Upper lobe of left lung (tissue), 4 donors: ENCODE measurements at regions not wholly inside any gene's neighbourhood (a gene's known extent, or its start where the extent isn't known, plus 50 kb on each side); places are given as distances from the start of the nearest gene placed in this dataset.

Experiments used
- CTCF ChIP-seq, 6 experiments: fragments of 450-650 bp in 4 of 6; fragments of 200-600 bp in 2 of 6; sonication (generic) in 2 of 6; IDR thresholded peaks; one replicate each; pipeline ENCODE4 v1.5.1; 2016 to 2019; ENCODE audit warnings: antibody characterized with exemption in 6 of 6
- EP300 ChIP-seq, 4 donors: sonication (generic); formaldehyde crosslinking; IDR thresholded peaks; one replicate each; pipeline ENCODE4 v1.5.1; 2017; ENCODE audit warnings: antibody characterized with exemption in 4 of 4, control low read depth in 2 of 4

- no peak for TF ChIP-seq CTCF (IDR thresholded peaks at IDR 0.05)
- no peak for TF ChIP-seq EP300 (IDR thresholded peaks at IDR 0.05)
These were observed 331.1 kb upstream of the HSF2 start for GRCh38 chr6:122068291-122068769.
